ENCODE measurements at regions not wholly inside any gene's neighbourhood (a gene's known extent, or its start where the extent isn't known, plus 50 kb on each side); places are given as distances from the start of the nearest gene placed in this dataset.

- no peak for TF ChIP-seq ZNF8 (CRISPR knock-in tag; IDR thresholded peaks at IDR 0.05)
- TF ChIP-seq SNAI2 (CRISPR knock-in tag; IDR thresholded peaks at IDR 0.05) = no peak
- TF ChIP-seq POU6F1 (CRISPR knock-in tag; IDR thresholded peaks at IDR 0.05; ENCODE audit: borderline replicate concordance, low read depth) = no peak
- no peak for TF ChIP-seq OSR1 (CRISPR knock-in tag; IDR thresholded peaks at IDR 0.05)
- TF ChIP-seq, protein P1, sequence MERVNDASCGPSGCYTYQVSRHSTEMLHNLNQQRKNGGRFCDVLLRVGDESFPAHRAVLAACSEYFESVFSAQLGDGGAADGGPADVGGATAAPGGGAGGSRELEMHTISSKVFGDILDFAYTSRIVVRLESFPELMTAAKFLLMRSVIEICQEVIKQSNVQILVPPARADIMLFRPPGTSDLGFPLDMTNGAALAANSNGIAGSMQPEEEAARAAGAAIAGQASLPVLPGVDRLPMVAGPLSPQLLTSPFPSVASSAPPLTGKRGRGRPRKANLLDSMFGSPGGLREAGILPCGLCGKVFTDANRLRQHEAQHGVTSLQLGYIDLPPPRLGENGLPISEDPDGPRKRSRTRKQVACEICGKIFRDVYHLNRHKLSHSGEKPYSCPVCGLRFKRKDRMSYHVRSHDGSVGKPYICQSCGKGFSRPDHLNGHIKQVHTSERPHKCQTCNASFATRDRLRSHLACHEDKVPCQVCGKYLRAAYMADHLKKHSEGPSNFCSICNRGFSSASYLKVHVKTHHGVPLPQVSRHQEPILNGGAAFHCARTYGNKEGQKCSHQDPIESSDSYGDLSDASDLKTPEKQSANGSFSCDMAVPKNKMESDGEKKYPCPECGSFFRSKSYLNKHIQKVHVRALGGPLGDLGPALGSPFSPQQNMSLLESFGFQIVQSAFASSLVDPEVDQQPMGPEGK (CRISPR knock-in tag; IDR thresholded peaks at IDR 0.05; ENCODE audit: borderline replicate concordance) = no peak
- no peak for TF ChIP-seq GLIS3 (CRISPR knock-in tag; IDR thresholded peaks at IDR 0.05)
- no peak for TF ChIP-seq CSDC2 (CRISPR knock-in tag; IDR thresholded peaks at IDR 0.05)
- no peak for TF ChIP-seq PPARA (CRISPR knock-in tag; IDR thresholded peaks at IDR 0.05; ENCODE audit: borderline replicate concordance)
- no peak for TF ChIP-seq TCF4 (CRISPR knock-in tag; IDR thresholded peaks at IDR 0.05; ENCODE audit: borderline replicate concordance)
- TF ChIP-seq TOX (CRISPR knock-in tag; IDR thresholded peaks at IDR 0.05; ENCODE audit: borderline replicate concordance) = no peak
- no peak for TF ChIP-seq ZNF70 (CRISPR knock-in tag; IDR thresholded peaks at IDR 0.05)
- no peak for TF ChIP-seq ZC3H10 (CRISPR knock-in tag; IDR thresholded peaks at IDR 0.05)
- no peak for TF ChIP-seq ARNTL (CRISPR knock-in tag; IDR thresholded peaks at IDR 0.05; ENCODE audit: borderline replicate concordance, low read depth)
- TF ChIP-seq RARB (CRISPR knock-in tag; IDR thresholded peaks at IDR 0.05) = no peak
- no peak for TF ChIP-seq ZFP30 (CRISPR knock-in tag; IDR thresholded peaks at IDR 0.05)
- TF ChIP-seq BACH2 (CRISPR knock-in tag; IDR thresholded peaks at IDR 0.05; ENCODE audit: borderline replicate concordance) = no peak
- TF ChIP-seq, protein P2, sequence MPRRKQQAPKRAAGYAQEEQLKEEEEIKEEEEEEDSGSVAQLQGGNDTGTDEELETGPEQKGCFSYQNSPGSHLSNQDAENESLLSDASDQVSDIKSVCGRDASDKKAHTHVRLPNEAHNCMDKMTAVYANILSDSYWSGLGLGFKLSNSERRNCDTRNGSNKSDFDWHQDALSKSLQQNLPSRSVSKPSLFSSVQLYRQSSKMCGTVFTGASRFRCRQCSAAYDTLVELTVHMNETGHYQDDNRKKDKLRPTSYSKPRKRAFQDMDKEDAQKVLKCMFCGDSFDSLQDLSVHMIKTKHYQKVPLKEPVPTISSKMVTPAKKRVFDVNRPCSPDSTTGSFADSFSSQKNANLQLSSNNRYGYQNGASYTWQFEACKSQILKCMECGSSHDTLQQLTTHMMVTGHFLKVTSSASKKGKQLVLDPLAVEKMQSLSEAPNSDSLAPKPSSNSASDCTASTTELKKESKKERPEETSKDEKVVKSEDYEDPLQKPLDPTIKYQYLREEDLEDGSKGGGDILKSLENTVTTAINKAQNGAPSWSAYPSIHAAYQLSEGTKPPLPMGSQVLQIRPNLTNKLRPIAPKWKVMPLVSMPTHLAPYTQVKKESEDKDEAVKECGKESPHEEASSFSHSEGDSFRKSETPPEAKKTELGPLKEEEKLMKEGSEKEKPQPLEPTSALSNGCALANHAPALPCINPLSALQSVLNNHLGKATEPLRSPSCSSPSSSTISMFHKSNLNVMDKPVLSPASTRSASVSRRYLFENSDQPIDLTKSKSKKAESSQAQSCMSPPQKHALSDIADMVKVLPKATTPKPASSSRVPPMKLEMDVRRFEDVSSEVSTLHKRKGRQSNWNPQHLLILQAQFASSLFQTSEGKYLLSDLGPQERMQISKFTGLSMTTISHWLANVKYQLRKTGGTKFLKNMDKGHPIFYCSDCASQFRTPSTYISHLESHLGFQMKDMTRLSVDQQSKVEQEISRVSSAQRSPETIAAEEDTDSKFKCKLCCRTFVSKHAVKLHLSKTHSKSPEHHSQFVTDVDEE (CRISPR knock-in tag; IDR thresholded peaks at IDR 0.05) = no peak
- TF ChIP-seq, protein P3, sequence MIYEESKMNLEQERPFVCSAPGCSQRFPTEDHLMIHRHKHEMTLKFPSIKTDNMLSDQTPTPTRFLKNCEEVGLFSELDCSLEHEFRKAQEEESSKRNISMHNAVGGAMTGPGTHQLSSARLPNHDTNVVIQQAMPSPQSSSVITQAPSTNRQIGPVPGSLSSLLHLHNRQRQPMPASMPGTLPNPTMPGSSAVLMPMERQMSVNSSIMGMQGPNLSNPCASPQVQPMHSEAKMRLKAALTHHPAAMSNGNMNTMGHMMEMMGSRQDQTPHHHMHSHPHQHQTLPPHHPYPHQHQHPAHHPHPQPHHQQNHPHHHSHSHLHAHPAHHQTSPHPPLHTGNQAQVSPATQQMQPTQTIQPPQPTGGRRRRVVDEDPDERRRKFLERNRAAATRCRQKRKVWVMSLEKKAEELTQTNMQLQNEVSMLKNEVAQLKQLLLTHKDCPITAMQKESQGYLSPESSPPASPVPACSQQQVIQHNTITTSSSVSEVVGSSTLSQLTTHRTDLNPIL (CRISPR knock-in tag; IDR thresholded peaks at IDR 0.05; ENCODE audit: low read depth) = no peak
- TF ChIP-seq ZFP3 (CRISPR knock-in tag; IDR thresholded peaks at IDR 0.05) = no peak
- ATAC-seq = no peak
These were observed 188.4 kb upstream of the TRPC5 start for GRCh38 chrX:112270991-112271390.

DNA sequence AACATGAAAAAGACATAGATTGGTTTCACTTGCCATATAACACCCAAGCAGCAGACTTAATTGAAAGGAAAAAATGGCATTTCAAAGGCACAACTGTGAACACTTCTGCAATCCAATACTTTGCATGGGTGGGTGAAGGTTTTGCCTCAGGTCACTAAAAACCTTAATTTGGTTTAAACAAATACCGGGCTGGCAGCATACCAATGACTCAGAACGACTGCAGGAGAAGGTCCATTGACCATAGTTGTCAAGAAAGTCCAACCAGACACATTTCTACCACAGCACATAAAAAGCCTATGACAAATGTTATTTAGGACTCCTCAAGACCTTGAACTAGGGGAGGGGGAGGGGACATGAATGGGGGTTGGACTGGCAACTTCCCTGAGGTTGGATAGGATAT is 183.6 kb upstream of the TRPC5 start:
- no peak for ATAC-seq
- TF ChIP-seq TOX (CRISPR knock-in tag; IDR thresholded peaks at IDR 0.05; ENCODE audit: borderline replicate concordance) (no peak), SNAI2 (CRISPR knock-in tag; IDR thresholded peaks at IDR 0.05) (no peak), ZNF565 (CRISPR knock-in tag; conservative IDR thresholded peaks at IDR 0.05; ENCODE audit: low read depth) (no peak), ZNF8 (CRISPR knock-in tag; IDR thresholded peaks at IDR 0.05) (no peak), GLIS3 (CRISPR knock-in tag; IDR thresholded peaks at IDR 0.05) (no peak), CSDC2 (CRISPR knock-in tag; IDR thresholded peaks at IDR 0.05) (no peak), ZFP3 (CRISPR knock-in tag; IDR thresholded peaks at IDR 0.05) (no peak), ZFP30 (CRISPR knock-in tag; IDR thresholded peaks at IDR 0.05) (no peak), ARNTL (CRISPR knock-in tag; IDR thresholded peaks at IDR 0.05; ENCODE audit: borderline replicate concordance, low read depth) (no peak), PPARA (CRISPR knock-in tag; IDR thresholded peaks at IDR 0.05; ENCODE audit: borderline replicate concordance) (no peak), ESRRG (CRISPR knock-in tag; IDR thresholded peaks at IDR 0.05) (no peak), BACH2 (CRISPR knock-in tag; IDR thresholded peaks at IDR 0.05; ENCODE audit: borderline replicate concordance) (no peak), OSR1 (CRISPR knock-in tag; IDR thresholded peaks at IDR 0.05) (no peak), ZNF70 (CRISPR knock-in tag; IDR thresholded peaks at IDR 0.05) (no peak), ISL1 (CRISPR knock-in tag; IDR thresholded peaks at IDR 0.05) (no peak), POU6F1 (CRISPR knock-in tag; IDR thresholded peaks at IDR 0.05; ENCODE audit: borderline replicate concordance, low read depth) (no peak)
- TF ChIP-seq, protein P2 (CRISPR knock-in tag; IDR thresholded peaks at IDR 0.05) = no peak
- TF ChIP-seq, protein P3 (CRISPR knock-in tag; IDR thresholded peaks at IDR 0.05; ENCODE audit: low read depth) = no peak
- TF ChIP-seq, protein P1 (CRISPR knock-in tag; IDR thresholded peaks at IDR 0.05; ENCODE audit: borderline replicate concordance) = no peak

Measured in SK-N-SH treated with all-trans-retinoic acid at 6 μM for 48 hours (cell line).